ENCODE measurements at regions not wholly inside any gene's neighbourhood (a gene's known extent, or its start where the extent isn't known, plus 50 kb on each side); places are given as distances from the start of the nearest gene placed in this dataset.

DNA sequence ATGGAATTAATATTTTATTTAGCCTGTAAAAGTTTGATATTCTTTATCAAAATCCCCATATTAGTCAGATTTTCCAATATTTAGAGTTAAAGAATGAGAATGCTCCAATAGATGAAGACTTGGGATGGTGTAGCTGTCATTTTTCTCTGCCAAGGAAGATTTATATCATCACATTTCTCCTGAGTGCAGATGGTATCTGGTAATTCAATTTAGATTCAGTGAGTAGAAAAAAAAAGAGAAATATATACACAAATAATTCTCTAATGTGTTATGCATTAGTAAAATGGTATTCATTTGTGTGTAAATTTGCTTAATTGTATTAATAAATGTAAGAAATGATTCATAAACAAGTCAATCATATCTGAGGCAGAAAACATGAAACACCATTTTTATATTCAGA lies 1508.7 kb upstream of the PCDH20 start:
- ATAC-seq (ENCODE audit: low read depth) (no peak), DNase-seq (no peak)
- no peaks in the 10 kb centered on the region for H3K4me1 ChIP-seq (ENCODE audit: control insufficient read depth, insufficient read depth, low read length)
- H2AK9ac ChIP-seq (replicated peaks; ENCODE audit: low read depth, low read length, poor library complexity), result no peak overlapping the region
- CTCF ChIA-PET, result no interaction called here
- no peak overlapping the region for H2BK120ac ChIP-seq (ENCODE audit: low read depth, low read length)
- no peaks in the 10 kb centered on the region for H3K36me3 ChIP-seq (ENCODE audit: control insufficient read depth, insufficient read depth, low read length)
- H4K20me1 ChIP-seq (ENCODE audit: insufficient read depth, low read length), result no peaks in the 10 kb centered on the region
- H3K9me1 ChIP-seq (ENCODE audit: insufficient read depth, low read length), result no peaks in the 10 kb centered on the region
- no peak overlapping the region for H2BK5ac ChIP-seq (ENCODE audit: low read depth, low read length, poor library complexity, severe bottlenecking)
- no peak overlapping the region for H3K18ac ChIP-seq (ENCODE audit: low read depth, low read length)
- no peak overlapping the region for H2AFZ ChIP-seq (replicated peaks; ENCODE audit: low read length, poor library complexity)
- H3K56ac ChIP-seq (ENCODE audit: extremely low read depth, insufficient read depth, low read length), result no peak overlapping the region
- no peak overlapping the region for H3K23ac ChIP-seq (ENCODE audit: low read depth, low read length)
- no peak overlapping the region for H4K91ac ChIP-seq (ENCODE audit: insufficient read depth, low read depth, low read length)
- POLR2A ChIA-PET (ENCODE audit: unreplicated experiment), result no interaction called here
- dilution Hi-C loops (cut with HindIII; ENCODE audit: low sequenced_read_pairs, unreplicated experiment), result no loop called here
- H4K8ac ChIP-seq (ENCODE audit: low read depth in 2 of 2, low read length in 2 of 2), result no peak overlapping the region
- no peaks in the 10 kb centered on the region for H3K9me3 ChIP-seq (ENCODE audit: control insufficient read depth, insufficient read depth, low read length)
- H3K14ac ChIP-seq (replicated peaks; ENCODE audit: low read depth, low read length), result no peak overlapping the region
- TF ChIP-seq FOS (IDR thresholded peaks at IDR 0.05; ENCODE audit: low read depth, low read length) (no peak), MAFK (IDR thresholded peaks at IDR 0.05; ENCODE audit: low read depth, low read length) (no peak), MXI1 (IDR thresholded peaks at IDR 0.05; ENCODE audit: borderline replicate concordance, low read depth, low read length) (no peak), CEBPB (IDR thresholded peaks at IDR 0.05; ENCODE audit: low read depth, low read length) (no peak), CHD1 (IDR thresholded peaks at IDR 0.05; ENCODE audit: low read depth, low read length) (no peak), RAD21 (IDR thresholded peaks at IDR 0.05; ENCODE audit: low read length) (no peak), RFX5 (IDR thresholded peaks at IDR 0.05; ENCODE audit: low read depth, low read length) (no peak), SMC3 (IDR thresholded peaks at IDR 0.05; ENCODE audit: low read depth, low read length) (no peak)
- TF ChIP-seq, protein P1, sequence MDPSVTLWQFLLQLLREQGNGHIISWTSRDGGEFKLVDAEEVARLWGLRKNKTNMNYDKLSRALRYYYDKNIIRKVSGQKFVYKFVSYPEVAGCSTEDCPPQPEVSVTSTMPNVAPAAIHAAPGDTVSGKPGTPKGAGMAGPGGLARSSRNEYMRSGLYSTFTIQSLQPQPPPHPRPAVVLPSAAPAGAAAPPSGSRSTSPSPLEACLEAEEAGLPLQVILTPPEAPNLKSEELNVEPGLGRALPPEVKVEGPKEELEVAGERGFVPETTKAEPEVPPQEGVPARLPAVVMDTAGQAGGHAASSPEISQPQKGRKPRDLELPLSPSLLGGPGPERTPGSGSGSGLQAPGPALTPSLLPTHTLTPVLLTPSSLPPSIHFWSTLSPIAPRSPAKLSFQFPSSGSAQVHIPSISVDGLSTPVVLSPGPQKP (IDR thresholded peaks at IDR 0.05; ENCODE audit: borderline replicate concordance, low read depth, low read length), result no peak
- TF ChIP-seq, protein P2, sequence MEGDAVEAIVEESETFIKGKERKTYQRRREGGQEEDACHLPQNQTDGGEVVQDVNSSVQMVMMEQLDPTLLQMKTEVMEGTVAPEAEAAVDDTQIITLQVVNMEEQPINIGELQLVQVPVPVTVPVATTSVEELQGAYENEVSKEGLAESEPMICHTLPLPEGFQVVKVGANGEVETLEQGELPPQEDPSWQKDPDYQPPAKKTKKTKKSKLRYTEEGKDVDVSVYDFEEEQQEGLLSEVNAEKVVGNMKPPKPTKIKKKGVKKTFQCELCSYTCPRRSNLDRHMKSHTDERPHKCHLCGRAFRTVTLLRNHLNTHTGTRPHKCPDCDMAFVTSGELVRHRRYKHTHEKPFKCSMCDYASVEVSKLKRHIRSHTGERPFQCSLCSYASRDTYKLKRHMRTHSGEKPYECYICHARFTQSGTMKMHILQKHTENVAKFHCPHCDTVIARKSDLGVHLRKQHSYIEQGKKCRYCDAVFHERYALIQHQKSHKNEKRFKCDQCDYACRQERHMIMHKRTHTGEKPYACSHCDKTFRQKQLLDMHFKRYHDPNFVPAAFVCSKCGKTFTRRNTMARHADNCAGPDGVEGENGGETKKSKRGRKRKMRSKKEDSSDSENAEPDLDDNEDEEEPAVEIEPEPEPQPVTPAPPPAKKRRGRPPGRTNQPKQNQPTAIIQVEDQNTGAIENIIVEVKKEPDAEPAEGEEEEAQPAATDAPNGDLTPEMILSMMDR (conservative IDR thresholded peaks at IDR 0.05; ENCODE audit: low read depth, low read length), result no peak
- H3K79me1 ChIP-seq (ENCODE audit: low read depth in 1 of 2, low read length in 2 of 2), result no peaks in the 10 kb centered on the region
- no peak overlapping the region for H3K4me3 ChIP-seq (ENCODE audit: insufficient read depth, low read depth, low read length)
- in situ Hi-C loops (cut with MboI; ENCODE audit: low sequenced_read_pairs), result no loop called here
- H3K27ac ChIP-seq (ENCODE audit: insufficient read depth, low read length), result no peak overlapping the region
- H3K4ac ChIP-seq (ENCODE audit: low read depth, low read length), result no peak overlapping the region
- H3K4me2 ChIP-seq (ENCODE audit: low read depth, low read length), result no peak overlapping the region
- no peak overlapping the region for H2BK15ac ChIP-seq (ENCODE audit: low read depth, low read length)
- no peaks in the 10 kb centered on the region for H3K27me3 ChIP-seq (ENCODE audit: control insufficient read depth, insufficient read depth, low read length)
- no peak overlapping the region for H2AK5ac ChIP-seq (ENCODE audit: low read depth, low read length)
- H3K9ac ChIP-seq (ENCODE audit: low read depth, low read length), result no peak overlapping the region
- no peak overlapping the region for H2BK20ac ChIP-seq (ENCODE audit: low read depth, low read length)
- intact Hi-C loops (cut with micrococcal nuclease), result no loop called here
- BruUV-seq (replicated peaks), result no TSS peak
- H4K5ac ChIP-seq (ENCODE audit: low read depth, low read length), result no peak overlapping the region
